ENCODE measurements at regions not wholly inside any gene's neighbourhood (a gene's known extent, or its start where the extent isn't known, plus 50 kb on each side); places are given as distances from the start of the nearest gene placed in this dataset.
"Not testable (repeated sequence)": the region's sequence is repeated elsewhere in the genome, so short reads cannot be mapped to it uniquely, and the experiment has no call there.

- H3K4me3 ChIP-seq (ENCODE audit: control insufficient read depth in 1 of 2, extremely low read depth in 1 of 2, low read length in 1 of 2); DNase-seq; H3K27me3 Mint-ChIP-seq; H3K27ac Mint-ChIP-seq; H3K4me1 ChIP-seq (ENCODE audit: control insufficient read depth in 1 of 2, extremely low read depth in 1 of 2, insufficient read depth in 2 of 2, low read length in 2 of 2); POLR2A ChIA-PET; H3K4me3 Mint-ChIP-seq; H3K9me3 Mint-ChIP-seq; H3K9me3 ChIP-seq; H3K27me3 ChIP-seq (replicated peaks in 1 of 2; ENCODE audit: control insufficient read depth in 2 of 2, extremely low read depth in 1 of 2, insufficient read depth in 2 of 2, low read length in 1 of 2); H3K27ac ChIP-seq (ENCODE audit: low read length); CTCF ChIA-PET; H3K4me1 Mint-ChIP-seq; H3K36me3 Mint-ChIP-seq; ATAC-seq (replicated peaks in 1 of 4); H3K36me3 ChIP-seq (ENCODE audit: control insufficient read depth in 2 of 2, extremely low read depth in 1 of 2, insufficient read depth in 1 of 2, low read length in 1 of 2): not testable (repeated sequence)
- WGBS (ENCODE audit: insufficient coverage) = no CpG with 5 or more reads among the region's 11 CpGs
Measured at GRCh38 chr9:39534897-39535296, 179.4 kb downstream of the SPATA31A1 start.

GRCh38 chr9:39542157-39542556 is 186.7 kb downstream of the SPATA31A1 start:
- POLR2A ChIA-PET; CTCF ChIA-PET; H3K27ac Mint-ChIP-seq; H3K36me3 ChIP-seq (ENCODE audit: control insufficient read depth in 2 of 2, extremely low read depth in 1 of 2, insufficient read depth in 1 of 2, low read length in 1 of 2); H3K4me1 ChIP-seq (ENCODE audit: control insufficient read depth in 1 of 2, extremely low read depth in 1 of 2, insufficient read depth in 2 of 2, low read length in 2 of 2); DNase-seq; H3K27me3 Mint-ChIP-seq; H3K36me3 Mint-ChIP-seq; H3K27ac ChIP-seq (ENCODE audit: low read length); H3K4me3 ChIP-seq (ENCODE audit: control insufficient read depth in 1 of 2, extremely low read depth in 1 of 2, low read length in 1 of 2); H3K4me1 Mint-ChIP-seq; ATAC-seq (replicated peaks in 1 of 4); H3K27me3 ChIP-seq (replicated peaks in 1 of 2; ENCODE audit: control insufficient read depth in 2 of 2, extremely low read depth in 1 of 2, insufficient read depth in 2 of 2, low read length in 1 of 2); H3K9me3 Mint-ChIP-seq; H3K9me3 ChIP-seq; H3K4me3 Mint-ChIP-seq: not testable (repeated sequence)
- WGBS (ENCODE audit: insufficient coverage) = no CpG with 5 or more reads among the region's 1 CpG

- POLR2A ChIA-PET; DNase-seq; H3K9me3 ChIP-seq; H3K9me3 Mint-ChIP-seq; ATAC-seq (replicated peaks in 1 of 4); H3K36me3 ChIP-seq (ENCODE audit: control insufficient read depth in 2 of 2, extremely low read depth in 1 of 2, insufficient read depth in 1 of 2, low read length in 1 of 2); H3K4me1 ChIP-seq (ENCODE audit: control insufficient read depth in 1 of 2, extremely low read depth in 1 of 2, insufficient read depth in 2 of 2, low read length in 2 of 2); H3K27ac Mint-ChIP-seq; H3K36me3 Mint-ChIP-seq; H3K4me3 Mint-ChIP-seq; H3K4me3 ChIP-seq (ENCODE audit: control insufficient read depth in 1 of 2, extremely low read depth in 1 of 2, low read length in 1 of 2); H3K4me1 Mint-ChIP-seq; CTCF ChIA-PET; H3K27me3 Mint-ChIP-seq; H3K27ac ChIP-seq (ENCODE audit: low read length); H3K27me3 ChIP-seq (replicated peaks in 1 of 2; ENCODE audit: control insufficient read depth in 2 of 2, extremely low read depth in 1 of 2, insufficient read depth in 2 of 2, low read length in 1 of 2): not testable (repeated sequence)
Measured at GRCh38 chr9:39545079-39545478, 189.6 kb downstream of the SPATA31A1 start.

- H3K27me3 ChIP-seq (replicated peaks in 1 of 2; ENCODE audit: control insufficient read depth in 2 of 2, extremely low read depth in 1 of 2, insufficient read depth in 2 of 2, low read length in 1 of 2); H3K36me3 Mint-ChIP-seq; DNase-seq; H3K36me3 ChIP-seq (ENCODE audit: control insufficient read depth in 2 of 2, extremely low read depth in 1 of 2, insufficient read depth in 1 of 2, low read length in 1 of 2); H3K4me3 ChIP-seq (ENCODE audit: control insufficient read depth in 1 of 2, extremely low read depth in 1 of 2, low read length in 1 of 2); H3K27ac ChIP-seq (ENCODE audit: low read length); ATAC-seq (replicated peaks in 1 of 4); H3K4me3 Mint-ChIP-seq; H3K27me3 Mint-ChIP-seq; H3K27ac Mint-ChIP-seq; H3K4me1 ChIP-seq (ENCODE audit: control insufficient read depth in 1 of 2, extremely low read depth in 1 of 2, insufficient read depth in 2 of 2, low read length in 2 of 2); CTCF ChIA-PET; POLR2A ChIA-PET; H3K9me3 Mint-ChIP-seq; H3K9me3 ChIP-seq; H3K4me1 Mint-ChIP-seq: not testable (repeated sequence)
- no CpG with 5 or more reads among the region's 2 CpGs for WGBS (ENCODE audit: insufficient coverage)
Measured at GRCh38 chr9:39550573-39550972, 195.1 kb downstream of the SPATA31A1 start.

- POLR2A ChIA-PET; H3K36me3 Mint-ChIP-seq; H3K9me3 Mint-ChIP-seq; H3K27ac Mint-ChIP-seq; H3K36me3 ChIP-seq (ENCODE audit: control insufficient read depth in 2 of 2, extremely low read depth in 1 of 2, insufficient read depth in 1 of 2, low read length in 1 of 2); H3K9me3 ChIP-seq; ATAC-seq (replicated peaks in 1 of 4); H3K4me1 ChIP-seq (ENCODE audit: control insufficient read depth in 1 of 2, extremely low read depth in 1 of 2, insufficient read depth in 2 of 2, low read length in 2 of 2); H3K27me3 Mint-ChIP-seq; H3K27ac ChIP-seq (ENCODE audit: low read length); H3K4me3 Mint-ChIP-seq; H3K4me3 ChIP-seq (ENCODE audit: control insufficient read depth in 1 of 2, extremely low read depth in 1 of 2, low read length in 1 of 2); H3K27me3 ChIP-seq (replicated peaks in 1 of 2; ENCODE audit: control insufficient read depth in 2 of 2, extremely low read depth in 1 of 2, insufficient read depth in 2 of 2, low read length in 1 of 2); H3K4me1 Mint-ChIP-seq; DNase-seq; CTCF ChIA-PET: not testable (repeated sequence)
- whole genome bisulfite sequencing (ENCODE audit: insufficient coverage) = no CpG with 5 or more reads among the region's 1 CpG
Measured at GRCh38 chr9:39551544-39551943, 196.1 kb downstream of the SPATA31A1 start.

GRCh38 chr9:39552242-39552881 is 196.9 kb downstream of the SPATA31A1 start:
- H3K4me1 ChIP-seq (ENCODE audit: control insufficient read depth in 1 of 2, extremely low read depth in 1 of 2, insufficient read depth in 2 of 2, low read length in 2 of 2); CTCF ChIA-PET; H3K36me3 Mint-ChIP-seq; H3K9me3 Mint-ChIP-seq; H3K27ac Mint-ChIP-seq; H3K4me1 Mint-ChIP-seq; ATAC-seq (replicated peaks in 1 of 4); H3K27me3 Mint-ChIP-seq; H3K9me3 ChIP-seq; DNase-seq; H3K4me3 Mint-ChIP-seq; POLR2A ChIA-PET; H3K36me3 ChIP-seq (ENCODE audit: control insufficient read depth in 2 of 2, extremely low read depth in 1 of 2, insufficient read depth in 1 of 2, low read length in 1 of 2); H3K4me3 ChIP-seq (ENCODE audit: control insufficient read depth in 1 of 2, extremely low read depth in 1 of 2, low read length in 1 of 2); H3K27me3 ChIP-seq (replicated peaks in 1 of 2; ENCODE audit: control insufficient read depth in 2 of 2, extremely low read depth in 1 of 2, insufficient read depth in 2 of 2, low read length in 1 of 2); H3K27ac ChIP-seq (ENCODE audit: low read length): not testable (repeated sequence)
- WGBS (ENCODE audit: insufficient coverage) = no CpG with 5 or more reads among the region's 3 CpGs

- POLR2A ChIA-PET; H3K9me3 Mint-ChIP-seq; ATAC-seq (replicated peaks in 1 of 4); H3K27ac ChIP-seq (ENCODE audit: low read length); H3K36me3 Mint-ChIP-seq; H3K9me3 ChIP-seq; H3K27me3 ChIP-seq (replicated peaks in 1 of 2; ENCODE audit: control insufficient read depth in 2 of 2, extremely low read depth in 1 of 2, insufficient read depth in 2 of 2, low read length in 1 of 2); H3K27me3 Mint-ChIP-seq; H3K36me3 ChIP-seq (ENCODE audit: control insufficient read depth in 2 of 2, extremely low read depth in 1 of 2, insufficient read depth in 1 of 2, low read length in 1 of 2); H3K27ac Mint-ChIP-seq; CTCF ChIA-PET; H3K4me3 ChIP-seq (ENCODE audit: control insufficient read depth in 1 of 2, extremely low read depth in 1 of 2, low read length in 1 of 2); H3K4me1 Mint-ChIP-seq; DNase-seq; H3K4me3 Mint-ChIP-seq; H3K4me1 ChIP-seq (ENCODE audit: control insufficient read depth in 1 of 2, extremely low read depth in 1 of 2, insufficient read depth in 2 of 2, low read length in 2 of 2): not testable (repeated sequence)
- WGBS (ENCODE audit: insufficient coverage) = no CpG with 5 or more reads among the region's 1 CpG
Measured at GRCh38 chr9:39554352-39554751, 198.9 kb downstream of the SPATA31A1 start.
